Stimulated activated CD4-positive, alpha-beta T cell treated with anti-CD3 and anti-CD28 coated beads, Interleukin-12 subunit alpha, Interleukin-12 subunit beta, amount 100 ng/mL, for 24 hours (primary cell): ENCODE measurements at regions not wholly inside any gene's neighbourhood (a gene's known extent, or its start where the extent isn't known, plus 50 kb on each side); places are given as distances from the start of the nearest gene placed in this dataset.
"Not testable (repeated sequence)": the region's sequence is repeated elsewhere in the genome, so short reads cannot be mapped to it uniquely, and the experiment has no call there.

Experiments used
- DNase-seq, 2 experiments: peaks; one replicate each; pipeline ENCODE4 v3.0.0-alpha.2; 2020; ENCODE audit warnings: low read depth in 2 of 2

DNA sequence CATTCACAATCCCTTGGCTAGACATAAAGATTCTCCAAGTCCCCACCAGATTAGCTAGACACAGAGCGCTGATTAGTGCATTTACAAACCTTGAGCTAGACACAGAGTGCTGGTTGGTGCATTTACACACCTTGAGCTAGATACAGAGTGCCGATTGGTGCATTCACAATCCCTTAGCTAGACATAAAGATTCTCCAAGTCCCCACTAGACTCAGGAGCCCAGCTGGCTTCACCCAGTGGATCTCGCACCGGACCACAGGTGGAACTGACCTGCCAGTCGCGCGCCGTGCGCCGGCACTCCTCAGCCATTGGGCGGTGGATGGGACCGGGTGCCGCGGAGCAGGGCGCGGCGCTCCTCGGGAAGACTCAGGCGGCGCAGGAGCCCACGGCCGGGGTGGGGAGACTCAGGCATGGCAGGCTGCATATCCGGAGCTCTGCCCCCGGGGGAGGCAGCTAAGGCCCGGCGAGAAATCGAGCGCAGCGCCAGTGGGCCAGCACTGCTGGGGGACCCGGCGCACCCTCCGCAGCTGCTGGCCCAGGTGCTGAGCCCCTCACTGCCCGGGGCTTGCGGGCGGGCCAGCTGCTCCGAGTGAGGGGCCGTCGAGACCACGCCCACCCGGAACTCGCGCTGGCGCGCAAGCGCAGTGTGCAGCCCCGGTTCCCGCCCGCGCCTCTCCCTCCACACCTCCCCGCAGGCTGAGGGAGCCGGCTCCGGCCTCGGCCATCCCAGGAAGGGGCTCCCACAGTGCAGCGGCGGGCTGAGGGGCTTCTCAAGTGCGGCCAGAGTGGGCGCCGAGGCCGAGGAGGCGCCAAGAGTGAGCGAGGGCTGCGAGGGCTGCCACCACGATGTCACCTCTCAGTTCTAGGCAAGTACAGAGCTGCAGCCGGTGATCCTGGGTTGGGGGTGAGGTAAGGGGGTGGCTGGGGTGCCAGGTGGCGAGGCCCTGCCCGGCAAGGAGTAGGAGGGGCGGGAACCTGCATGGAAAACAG lies 773.7 kb upstream of the CITED2 start:
- DNase-seq = not testable (repeated sequence)

DNA sequence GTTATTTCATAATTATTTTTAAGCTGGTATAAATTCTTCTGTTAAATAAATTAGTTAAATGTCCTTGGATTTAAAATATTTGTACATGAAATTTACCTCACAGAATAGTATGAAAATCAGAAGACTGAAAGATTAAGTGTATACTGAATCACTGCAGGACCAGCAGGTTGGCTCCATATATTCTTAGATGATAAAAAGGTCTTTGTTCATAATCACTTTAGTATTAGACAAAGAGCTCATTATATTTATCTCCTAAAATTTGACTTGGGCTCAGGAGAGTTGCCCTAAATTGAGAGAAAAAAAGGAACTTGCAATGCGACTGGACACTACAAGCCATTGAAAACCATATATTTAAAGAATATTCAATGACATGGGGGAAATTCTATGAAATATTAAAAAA lies 766.4 kb upstream of the CITED2 start:
- DNase-seq = no peak

DNA sequence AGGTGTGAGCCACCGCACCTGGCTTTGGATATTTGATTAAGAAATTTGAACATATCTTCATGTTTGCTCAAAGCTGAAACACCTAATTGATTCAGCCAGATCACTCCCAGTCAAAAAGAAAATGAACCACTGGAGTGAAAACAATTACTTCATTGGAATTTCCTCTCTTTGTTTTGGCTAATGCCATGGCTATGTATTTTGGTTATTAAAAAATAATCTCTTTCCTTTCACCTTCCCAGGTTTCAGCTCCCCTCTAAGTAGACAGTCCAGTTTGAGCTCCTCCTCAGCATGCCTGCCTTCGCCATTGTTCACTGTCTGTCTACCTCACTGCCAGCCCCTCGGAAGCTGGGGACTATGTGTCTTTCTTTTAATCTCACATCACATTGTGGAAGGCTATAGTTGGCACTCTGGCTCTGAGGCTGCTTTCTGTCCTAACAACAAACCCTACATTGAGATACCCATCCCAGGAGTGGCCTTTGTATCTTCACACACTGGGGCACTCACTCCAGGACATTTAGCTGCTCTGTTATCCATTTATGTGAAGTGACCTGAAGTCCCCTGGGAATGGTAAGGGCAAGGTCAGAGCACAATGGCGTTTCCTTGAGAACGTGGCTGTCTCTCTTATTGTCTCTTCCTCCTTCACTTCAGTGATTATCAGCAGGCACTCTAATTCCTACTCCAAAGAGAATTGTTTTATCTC lies 764.0 kb upstream of the CITED2 start:
- no peak for DNase-seq

DNA sequence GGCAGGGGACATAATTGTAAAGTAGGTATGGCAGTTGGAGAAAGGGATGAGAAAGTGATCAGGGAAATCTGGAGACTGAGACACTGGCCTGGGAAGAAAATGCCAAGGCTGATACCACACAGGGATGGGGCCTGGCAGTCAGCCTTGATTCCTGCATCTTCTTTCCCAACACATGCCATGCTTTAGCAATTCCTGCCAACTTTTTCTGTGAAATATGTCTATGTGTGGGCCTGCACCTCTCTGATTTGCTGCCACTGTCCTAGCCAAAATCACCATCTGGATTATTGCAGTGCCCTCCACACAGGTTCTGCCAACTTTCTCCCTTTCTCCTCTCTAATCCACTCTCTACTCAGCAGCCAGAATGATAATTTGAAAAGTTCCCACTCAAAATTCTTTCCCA lies 759.8 kb upstream of the CITED2 start:
- no peak for DNase-seq

DNA sequence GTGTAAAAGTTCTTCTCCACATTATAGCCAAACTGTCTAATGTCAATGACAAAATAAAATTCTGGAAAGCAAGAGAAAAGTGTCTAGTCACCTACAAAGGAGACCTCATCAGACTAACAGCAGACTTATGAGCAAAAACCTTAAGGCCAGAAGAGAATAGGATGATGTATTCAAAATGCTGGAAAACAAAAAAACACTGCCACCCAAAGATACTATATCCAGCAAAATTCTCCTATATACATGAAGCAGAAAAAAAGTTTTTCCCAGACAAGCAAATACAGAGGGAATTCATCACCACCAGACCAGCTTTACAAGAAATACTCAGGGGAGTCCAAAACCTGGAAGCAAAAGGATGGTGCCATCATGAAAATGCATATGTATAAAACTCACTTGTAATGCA lies 755.6 kb upstream of the CITED2 start:
- no peak for DNase-seq

DNA sequence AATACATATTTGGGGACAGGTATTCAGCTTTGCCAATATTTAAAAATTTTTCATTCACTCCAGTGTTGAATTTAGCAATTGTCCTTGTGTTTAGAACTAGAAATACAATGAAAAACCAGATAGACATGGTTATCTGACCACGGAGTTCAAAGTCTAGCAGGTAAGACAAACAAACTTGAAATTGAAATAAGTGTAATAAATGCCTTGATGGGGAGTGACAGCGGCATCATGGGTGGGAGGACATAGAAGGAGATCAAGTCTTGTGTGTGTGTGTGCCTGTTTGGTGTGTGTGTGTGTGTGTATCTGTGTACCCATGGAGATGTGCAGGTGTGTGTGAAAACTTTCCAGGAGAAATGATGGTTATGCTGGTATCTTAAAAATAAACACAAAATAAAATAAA lies 750.0 kb upstream of the CITED2 start:
- no peak for DNase-seq

DNA sequence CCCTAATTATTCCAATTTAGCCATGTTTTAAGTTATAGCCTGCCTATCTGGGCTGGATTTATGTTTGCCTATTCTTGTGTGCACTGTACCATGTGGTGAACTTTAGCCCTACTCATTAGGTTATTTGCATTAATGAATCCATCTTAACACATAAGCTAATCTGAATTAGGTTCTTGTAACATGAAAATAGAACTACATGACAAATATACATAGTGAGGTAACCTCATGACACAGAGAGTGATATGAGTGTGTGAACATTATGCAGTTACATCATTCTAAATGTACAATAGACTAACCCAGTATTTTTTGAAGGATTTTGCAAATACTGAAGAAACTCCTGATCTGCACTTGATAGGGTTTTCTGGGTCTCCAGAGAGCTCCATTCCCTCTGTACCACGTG lies 733.7 kb upstream of the CITED2 start:
- no peak for DNase-seq

DNA sequence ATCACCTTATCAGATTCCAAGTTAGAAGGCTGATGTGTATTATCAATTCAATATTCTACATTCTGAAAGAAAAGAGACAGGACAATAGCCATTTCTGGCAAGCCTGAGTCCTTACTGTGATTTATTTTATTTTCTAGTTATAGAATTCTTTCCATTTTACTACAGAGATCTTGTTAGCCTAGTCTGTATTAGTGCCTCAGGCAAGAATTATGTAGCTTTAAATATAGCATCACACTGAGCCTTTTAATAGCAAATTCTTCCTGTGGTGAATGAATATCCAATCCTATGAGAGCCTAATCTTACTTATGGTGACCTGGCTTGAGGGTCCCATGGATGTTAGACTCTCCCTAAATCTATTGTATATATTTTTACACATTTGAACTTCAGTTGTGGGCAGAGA lies 732.8 kb upstream of the CITED2 start:
- no peak for DNase-seq

DNA sequence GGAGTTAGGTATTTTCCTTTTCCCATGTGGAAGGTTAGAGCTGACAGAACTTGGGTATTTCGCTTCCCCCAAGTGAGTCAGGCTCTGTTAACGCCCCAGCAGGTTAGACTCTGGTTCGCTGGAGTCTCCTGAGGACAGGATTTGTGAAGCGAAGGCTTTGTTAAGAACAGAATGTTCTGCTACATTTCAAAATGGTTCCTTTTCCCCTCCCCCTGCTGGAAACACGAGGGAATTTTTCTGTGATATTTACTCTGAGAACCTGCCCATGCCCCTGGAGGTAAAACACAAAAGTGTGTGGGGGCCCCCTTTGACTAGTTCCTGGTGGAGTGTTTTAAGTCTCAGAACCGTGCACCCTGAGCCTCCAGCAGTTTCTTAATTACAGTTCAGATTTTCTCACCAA lies 731.4 kb upstream of the CITED2 start:
- no peak for DNase-seq

DNA sequence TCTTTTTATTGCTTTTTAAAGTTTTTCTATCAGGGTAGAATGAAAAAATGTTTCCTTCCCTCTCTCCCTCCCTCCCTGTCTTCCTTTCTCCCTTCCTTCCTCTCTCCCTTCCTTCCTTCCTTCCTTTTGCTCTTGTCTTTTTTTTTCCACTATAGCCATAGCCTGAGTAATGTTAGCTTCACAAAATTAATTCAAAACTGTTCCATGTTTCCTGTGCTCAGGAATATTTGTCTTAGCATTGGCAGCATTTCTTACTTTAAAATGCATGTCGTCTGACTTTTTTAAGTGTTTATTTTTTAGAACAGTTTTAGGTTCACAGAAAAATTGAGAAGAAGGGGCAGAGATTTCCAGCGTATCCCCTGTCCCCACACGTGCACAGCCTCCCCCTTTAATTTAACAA lies 730.8 kb upstream of the CITED2 start:
- no peak for DNase-seq

DNA sequence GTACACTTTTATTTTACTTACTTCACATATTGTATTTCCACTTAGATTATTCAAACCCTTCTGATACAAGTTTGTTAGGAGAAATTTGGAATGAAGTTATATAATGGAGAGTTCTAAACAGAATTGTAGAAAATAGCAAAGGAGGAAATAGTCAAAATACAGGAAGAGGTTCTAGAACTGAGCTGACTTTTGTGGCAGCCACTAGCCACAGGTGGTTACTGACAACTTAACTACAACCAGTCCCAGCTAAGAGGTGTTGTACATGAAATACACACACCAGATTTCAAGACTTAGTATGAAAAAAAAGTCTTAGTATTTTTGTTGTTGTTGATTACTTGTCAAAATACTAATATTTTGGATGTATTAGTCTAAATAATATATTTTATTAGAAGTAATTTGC lies 727.4 kb upstream of the CITED2 start:
- no peak for DNase-seq

DNA sequence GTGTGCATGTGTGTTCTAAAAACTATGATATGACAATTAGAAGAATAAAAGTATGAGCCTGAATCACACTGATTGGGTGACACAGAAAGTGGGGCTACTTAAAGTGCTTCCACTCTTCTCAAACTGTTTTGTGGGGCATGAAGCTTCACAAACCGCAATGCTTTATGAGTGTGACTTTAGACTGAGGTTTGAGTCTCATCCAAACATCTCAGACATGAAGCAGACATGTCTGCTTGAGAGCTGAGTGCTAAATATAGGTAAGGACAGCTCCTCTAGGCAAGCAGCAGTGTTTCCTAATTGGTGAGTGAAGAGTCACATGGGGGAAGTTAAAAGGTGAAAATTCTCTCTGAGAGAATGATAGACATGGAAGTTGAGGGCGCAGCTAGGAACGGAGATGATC lies 726.9 kb upstream of the CITED2 start:
- DNase-seq = no peak

DNA sequence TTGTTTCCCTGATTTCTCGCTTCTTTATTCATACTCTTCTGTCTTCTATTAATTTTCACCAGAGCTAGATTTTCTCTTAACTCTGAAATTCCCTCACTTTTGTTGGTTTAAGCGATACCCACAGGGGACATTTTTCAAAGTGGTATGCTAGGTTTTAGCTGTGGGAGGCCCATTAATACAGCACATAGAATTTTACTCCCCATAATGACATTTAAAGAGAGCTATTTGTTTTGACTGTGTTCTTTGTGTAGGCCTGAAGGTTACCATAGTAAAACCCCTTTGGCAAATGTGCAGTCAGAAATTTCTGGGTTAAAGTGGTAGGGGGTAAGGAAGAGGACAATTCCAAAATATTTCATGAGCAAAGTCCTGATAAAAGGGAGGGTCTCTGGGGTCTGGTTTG lies 721.1 kb upstream of the CITED2 start:
- no peak for DNase-seq

DNA sequence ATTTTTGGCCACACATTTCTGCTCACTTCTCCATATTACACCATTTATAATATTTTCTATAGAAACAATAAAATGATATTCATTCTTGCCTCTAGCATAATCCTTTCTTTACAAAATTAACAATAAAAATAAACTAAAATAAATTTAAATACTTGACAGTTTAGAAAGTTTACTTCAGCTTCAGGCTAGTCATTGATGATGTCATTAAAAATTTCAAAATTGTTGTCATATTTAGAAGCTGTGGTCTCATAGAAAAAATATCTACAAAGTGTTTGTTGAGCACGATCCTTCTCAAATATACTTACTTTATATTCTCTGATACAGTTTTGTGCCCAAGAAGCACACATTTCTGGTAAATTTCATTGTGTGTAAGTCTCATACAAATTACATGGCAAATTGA lies 717.4 kb upstream of the CITED2 start:
- DNase-seq = no peak

DNA sequence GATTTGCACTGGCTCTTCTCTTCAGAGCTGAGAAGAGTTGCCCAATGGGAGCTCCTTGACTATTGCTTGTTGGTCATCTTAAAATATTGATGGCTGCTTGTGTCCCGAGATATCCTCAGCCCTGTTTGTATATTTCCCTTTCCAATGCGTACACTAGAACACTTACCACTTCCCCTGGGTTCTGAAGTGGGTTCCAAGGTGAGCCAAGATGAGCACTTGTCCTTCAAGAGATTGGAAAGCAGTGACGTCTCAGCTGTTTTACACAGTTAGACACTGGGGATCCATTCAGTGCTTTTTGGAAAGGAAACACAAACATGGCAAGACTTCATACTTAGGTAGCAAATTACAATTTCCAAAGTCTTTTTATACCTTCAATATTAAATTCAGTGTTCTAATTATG lies 716.4 kb upstream of the CITED2 start:
- DNase-seq = no peak

DNA sequence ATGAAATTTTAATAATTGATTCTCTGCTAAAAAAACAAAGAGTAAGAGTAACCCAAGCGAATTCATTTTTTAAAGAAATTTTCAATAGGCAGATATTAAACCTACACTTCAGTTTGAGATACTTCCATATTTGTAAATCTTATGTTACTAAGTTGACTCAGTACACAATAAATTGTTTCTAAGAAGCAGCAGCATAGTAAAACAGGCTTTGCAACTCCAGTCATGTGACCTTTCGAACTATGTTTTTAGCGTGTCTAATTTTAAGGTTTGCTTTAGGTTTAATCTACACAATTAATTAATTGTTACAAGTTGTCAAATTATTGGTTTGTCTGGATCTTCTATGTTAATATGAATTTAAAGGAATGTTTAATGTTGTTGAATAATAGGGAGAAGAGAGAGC lies 708.9 kb upstream of the CITED2 start:
- DNase-seq = no peak

DNA sequence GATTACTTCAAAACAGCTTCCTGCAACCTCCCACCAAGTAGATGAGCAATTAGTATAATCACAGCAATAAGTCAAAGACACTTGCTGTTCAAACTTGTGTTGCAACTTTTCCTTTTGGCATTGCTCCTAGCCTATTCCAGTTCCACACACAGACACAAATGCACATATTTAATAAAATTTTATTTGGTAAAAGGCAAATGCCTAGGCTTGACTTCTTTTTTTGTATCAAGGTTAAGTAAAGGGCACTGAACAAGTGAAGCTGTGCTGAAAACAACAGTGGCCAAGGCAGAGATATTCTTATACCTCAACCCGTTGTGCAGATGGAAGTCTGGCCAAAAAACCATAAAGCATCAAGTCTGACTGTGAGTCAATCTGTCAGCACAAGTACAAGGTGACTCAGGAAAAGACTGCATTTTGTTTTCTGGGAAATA lies 708.4 kb upstream of the CITED2 start:
- no peak for DNase-seq

DNA sequence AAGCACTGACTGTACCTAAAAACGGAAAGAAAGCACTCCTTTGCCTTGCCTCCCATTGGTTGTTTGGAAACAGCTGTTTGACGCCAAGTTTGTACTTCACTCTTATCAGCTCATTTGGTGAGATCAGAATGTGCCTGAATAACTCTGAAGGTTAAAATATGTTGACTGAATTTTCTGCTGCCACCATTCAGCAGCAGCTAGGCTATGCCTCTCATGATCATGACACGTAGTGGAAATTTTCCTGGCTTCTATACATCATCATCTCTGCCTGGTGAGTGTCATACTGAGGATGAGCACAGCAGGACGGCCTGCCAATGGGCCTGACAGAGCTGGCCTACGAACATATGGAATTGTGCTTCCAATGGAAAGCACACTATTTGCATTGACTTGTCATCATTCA lies 704.9 kb upstream of the CITED2 start:
- no peak for DNase-seq

DNA sequence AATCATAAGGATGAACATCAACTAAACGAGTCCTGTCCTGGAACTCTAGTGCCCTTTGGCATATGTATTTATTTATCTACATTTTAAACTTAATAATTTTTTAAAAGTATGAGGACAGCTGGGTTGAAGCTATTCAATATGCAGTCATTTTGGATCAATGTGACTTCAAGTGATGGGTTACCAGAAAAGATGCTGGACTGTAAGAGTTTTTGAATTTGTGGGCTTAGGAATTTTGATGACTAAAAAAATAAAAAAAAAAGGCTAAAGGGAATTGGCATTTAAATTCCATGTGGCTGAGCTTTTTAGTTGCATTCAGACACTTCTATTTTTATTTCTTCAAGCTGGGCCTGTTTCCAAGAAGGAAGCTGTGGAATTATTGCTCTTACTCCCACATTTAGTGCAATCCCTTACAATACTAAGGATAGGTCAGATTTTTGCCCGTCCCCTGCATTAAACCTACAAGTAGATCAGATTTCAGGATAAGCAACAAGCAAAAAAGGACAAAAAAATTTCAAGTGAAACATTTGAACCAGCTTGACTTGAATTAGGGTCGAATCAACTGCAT lies 704.2 kb upstream of the CITED2 start:
- DNase-seq = no peak

DNA sequence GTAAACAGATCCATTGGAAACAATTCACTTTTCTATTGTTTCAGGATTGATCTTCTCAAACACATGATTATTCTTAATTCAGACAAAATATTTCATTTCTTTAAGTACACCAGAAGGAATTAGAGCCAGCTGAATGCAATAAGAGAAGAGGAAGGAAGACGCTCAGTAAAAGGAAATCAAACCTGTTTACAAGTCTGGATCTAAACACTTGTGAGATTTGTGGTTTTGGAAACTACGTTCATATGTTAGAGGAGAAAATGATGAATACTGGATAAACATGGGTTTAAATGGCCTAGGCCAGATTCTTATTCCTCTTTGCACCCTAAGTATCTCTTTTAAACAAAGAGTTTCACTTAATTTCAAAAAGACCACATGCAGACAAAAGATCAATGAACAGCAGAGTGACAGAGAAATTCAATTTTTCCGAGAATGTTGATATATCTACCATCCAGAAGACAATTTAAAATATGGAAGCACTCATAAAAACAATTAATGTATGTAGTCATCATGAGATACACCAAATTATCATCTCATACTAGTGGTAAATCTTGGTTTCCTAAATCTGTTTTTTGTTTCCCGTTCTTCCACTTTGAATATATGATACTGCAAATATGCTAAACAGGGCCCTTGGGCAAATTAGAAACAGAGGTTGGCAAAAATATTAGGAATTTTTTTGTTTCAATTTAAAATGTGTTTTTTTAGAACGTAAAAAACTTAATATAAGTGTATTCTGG lies 703.5 kb upstream of the CITED2 start:
- DNase-seq = no peak

DNA sequence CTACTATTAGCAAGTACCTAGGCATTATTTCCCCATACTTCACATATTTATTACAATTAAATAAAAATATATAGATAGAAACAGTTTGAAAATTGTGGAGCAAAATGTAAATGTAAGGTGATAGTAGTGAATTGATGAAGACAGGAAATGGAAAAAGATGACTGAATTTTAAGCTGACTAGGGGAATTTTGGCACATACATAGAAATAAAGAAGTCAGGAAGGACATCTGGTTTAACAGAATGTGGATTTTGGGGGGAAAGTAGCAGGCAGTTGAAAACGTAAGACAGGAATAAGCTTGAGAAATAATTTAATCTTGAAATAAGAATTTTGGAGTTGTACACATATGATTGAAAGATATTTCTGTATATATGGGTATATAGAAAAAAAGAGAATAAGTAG lies 701.7 kb upstream of the CITED2 start:
- DNase-seq = no peak

DNA sequence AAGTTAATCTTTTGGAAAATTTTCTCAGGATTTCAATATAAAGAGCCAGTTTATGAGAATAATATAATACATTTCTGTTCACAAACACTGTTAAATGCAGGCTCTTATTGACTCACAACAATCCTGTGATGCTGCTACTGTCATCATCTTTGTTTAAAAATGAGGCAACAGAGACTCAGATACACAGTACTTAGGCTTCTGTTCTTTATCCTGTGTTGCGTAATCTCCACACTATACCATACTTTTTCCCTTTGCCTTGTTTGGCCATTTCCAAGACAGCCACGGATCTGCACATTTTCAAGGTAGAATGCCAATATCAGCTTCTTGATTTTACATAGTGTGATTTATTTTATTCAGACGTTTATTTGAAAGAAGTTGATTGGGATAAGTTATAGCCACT lies 699.0 kb upstream of the CITED2 start:
- DNase-seq = no peak
